H1 (cell line): ENCODE measurements at regions not wholly inside any gene's neighbourhood (a gene's known extent, or its start where the extent isn't known, plus 50 kb on each side); places are given as distances from the start of the nearest gene placed in this dataset.

ENCODE experiments used
- CTCF ChIA-PET: fragments of 300-600 bp; sonication (Branson Sonifier 250); formaldehyde crosslinking; loops from one replicate; lab custom pipeline; 2021; ENCODE audit not compliant: partially characterized antibody; lab: Charles Lee
- POLR2A ChIA-PET: fragments of 300-600 bp; sonication (Branson Sonifier 250); formaldehyde crosslinking; loops from one replicate; lab custom pipeline; 2021; ENCODE audit warnings: inconsistent platforms; ENCODE audit not compliant: partially characterized antibody; lab: Charles Lee
- DNase-seq, 2 experiments: peaks; one replicate each; pipeline versions ENCODE4 v3.0.0 to v3.0.0-alpha.2; 2010 to 2022; ENCODE audit warnings: low spot score in 2 of 2, low read depth in 1 of 2, mixed read lengths in 1 of 2
- FAIRE-seq: peaks from 2 replicates; lab custom pipeline; 2011; peaks lifted over from hg19 to GRCh38; lab: Jason Lieb, UNC
- H2AFZ ChIP-seq: 2 replicates; pipeline ENCODE4 v1.8.1; 2012; ENCODE audit warnings: low read length, inconsistent platforms
- H2AK5ac ChIP-seq: 2 replicates; pipeline ENCODE4 v1.6.1; 2013; ENCODE audit warnings: low read depth, low read length
- H2BK120ac ChIP-seq: replicated peaks from 2 replicates; pipeline ENCODE3; 2013; ENCODE audit warnings: low read depth, low read length, inconsistent platforms
- H2BK12ac ChIP-seq: 2 replicates; pipeline ENCODE4 v1.6.1; 2013; ENCODE audit warnings: low read depth, low read length
- H2BK15ac ChIP-seq: 2 replicates; pipeline ENCODE4 v1.6.1; 2013; ENCODE audit warnings: low read length
- H2BK20ac ChIP-seq: 2 replicates; pipeline ENCODE4 v1.6.1; 2013; ENCODE audit warnings: low read length
- H2BK5ac ChIP-seq: 2 replicates; pipeline ENCODE4 v1.6.1; 2013; ENCODE audit warnings: low read depth, low read length
- H3K14ac ChIP-seq: 2 replicates; pipeline ENCODE4 v1.6.1; 2013; ENCODE audit warnings: inconsistent platforms; ENCODE audit not compliant: insufficient read length
- H3K18ac ChIP-seq: 2 replicates; pipeline ENCODE4 v1.6.1; 2013; ENCODE audit warnings: low read length; ENCODE audit errors: extremely low read depth
- H3K23ac ChIP-seq: 2 replicates; pipeline ENCODE4 v1.6.1; 2013; ENCODE audit warnings: inconsistent platforms; ENCODE audit not compliant: insufficient read length
- H3K23me2 ChIP-seq: 2 replicates; pipeline ENCODE4 v1.6.1; 2013; ENCODE audit warnings: low read depth, low read length
- H3K27ac ChIP-seq: 2 replicates; pipeline ENCODE4 v1.6.1; 2011; ENCODE audit warnings: low read depth, low read length, inconsistent platforms
- H3K27me3 ChIP-seq, 4 experiments: replicated peaks in 1 of 4; 1 replicate in 1 of 4; 2 replicates in 3 of 4; pipeline versions ENCODE4 v1.6.1 to v1.8.1; 2011 to 2013; ENCODE audit warnings: low read length in 3 of 4, mild to moderate bottlenecking in 3 of 4, inconsistent platforms in 2 of 4, mixed read lengths in 2 of 4, moderate library complexity in 1 of 4; ENCODE audit not compliant: control insufficient read depth in 3 of 4, insufficient read depth in 3 of 4; ENCODE audit errors: extremely low read depth in 1 of 4
- H3K36me3 ChIP-seq, 4 experiments: 2 replicates each; pipeline versions ENCODE4 v1.6.1 to v1.8.1; 2011 to 2013; ENCODE audit warnings: mild to moderate bottlenecking in 4 of 4, low read length in 3 of 4, moderate library complexity in 2 of 4, control low read depth in 1 of 4, inconsistent platforms in 1 of 4; ENCODE audit not compliant: insufficient read depth in 4 of 4, control insufficient read depth in 2 of 4
- H3K4ac ChIP-seq: replicated peaks from 2 replicates; pipeline ENCODE3; 2013; ENCODE audit warnings: low read length, low read depth, mixed read lengths, inconsistent platforms; ENCODE audit not compliant: insufficient read length
- H3K4me1 ChIP-seq, 4 experiments: replicated peaks in 1 of 4; 1 replicate in 1 of 4; 2 replicates in 3 of 4; pipeline versions ENCODE4 v1.6.1 to v1.8.1; 2011 to 2013; ENCODE audit warnings: low read length in 3 of 4, inconsistent platforms in 2 of 4, mixed read lengths in 1 of 4; ENCODE audit not compliant: insufficient read depth in 4 of 4, control insufficient read depth in 3 of 4
- H3K4me2 ChIP-seq, 2 experiments: 2 replicates each; pipeline versions ENCODE4 v1.6.1 to v1.8.1; 2011 to 2013; ENCODE audit warnings: low read depth in 2 of 2, low read length in 2 of 2, control low read depth in 1 of 2, inconsistent platforms in 1 of 2, mild to moderate bottlenecking in 1 of 2; ENCODE audit not compliant: insufficient read depth in 1 of 2
- H3K4me3 ChIP-seq, 4 experiments: fragments of 200-600, 300-600 bp in 1 of 4; sonication (generic), shearing (Covaris generic), sonication (Bioruptor Twin) in 1 of 4; 2 replicates each; pipeline versions ENCODE4 v1.5.1 to v1.8.1; 2011 to 2016; ENCODE audit warnings: low read length in 4 of 4, low read depth in 3 of 4, control low read depth in 2 of 4, inconsistent platforms in 2 of 4, mild to moderate bottlenecking in 2 of 4, mixed read lengths in 1 of 4, moderate library complexity in 1 of 4; ENCODE audit not compliant: insufficient read depth in 2 of 4; ENCODE audit errors: extremely low read depth in 1 of 4
- H3K56ac ChIP-seq: replicated peaks from 2 replicates; pipeline ENCODE3; 2013; ENCODE audit warnings: low read depth, mild to moderate bottlenecking, mixed read lengths, low read length, inconsistent platforms; ENCODE audit not compliant: insufficient read length
- H3K79me1 ChIP-seq: 2 replicates; pipeline ENCODE4 v1.6.1; 2013; ENCODE audit warnings: low read depth, low read length, control low read depth
- H3K79me2 ChIP-seq, 2 experiments: 2 replicates each; pipeline versions ENCODE4 v1.6.1 to v1.8.1; 2012 to 2013; ENCODE audit warnings: low read length in 2 of 2, mild to moderate bottlenecking in 2 of 2, inconsistent platforms in 1 of 2; ENCODE audit not compliant: insufficient read depth in 2 of 2, control insufficient read depth in 1 of 2
- H3K9ac ChIP-seq, 4 experiments: replicated peaks in 1 of 4; 1 replicate in 1 of 4; 2 replicates in 3 of 4; pipeline versions ENCODE4 v1.6.1 to v1.8.1; 2011 to 2013; ENCODE audit warnings: low read depth in 3 of 4, low read length in 3 of 4, control low read depth in 2 of 4, mild to moderate bottlenecking in 2 of 4, moderate library complexity in 2 of 4, inconsistent platforms in 1 of 4; ENCODE audit errors: extremely low read depth in 1 of 4
- H3K9me3 ChIP-seq, 2 experiments: 2 replicates each; pipeline versions ENCODE4 v1.6.1 to v1.8.1; 2012 to 2013; ENCODE audit warnings: mild to moderate bottlenecking in 2 of 2, moderate library complexity in 2 of 2, control low read depth in 1 of 2, inconsistent platforms in 1 of 2, low read depth in 1 of 2, low read length in 1 of 2, mixed read lengths in 1 of 2; ENCODE audit not compliant: insufficient read depth in 2 of 2
- H4K20me1 ChIP-seq, 2 experiments: replicated peaks in 1 of 2; 2 replicates each; pipeline versions ENCODE3 to v1.8.1; 2011 to 2013; ENCODE audit warnings: inconsistent platforms in 2 of 2, low read length in 2 of 2, mild to moderate bottlenecking in 1 of 2; ENCODE audit not compliant: insufficient read depth in 2 of 2, control insufficient read depth in 1 of 2
- H4K5ac ChIP-seq: 2 replicates; pipeline ENCODE4 v1.6.1; 2013; ENCODE audit warnings: low read length, low read depth, mixed read lengths, inconsistent platforms; ENCODE audit not compliant: insufficient read length
- H4K8ac ChIP-seq: 2 replicates; pipeline ENCODE4 v1.8.0; 2013; ENCODE audit warnings: mild to moderate bottlenecking, moderate library complexity, low read length, inconsistent platforms; ENCODE audit not compliant: insufficient read depth; ENCODE audit errors: extremely low read depth
- H4K91ac ChIP-seq: replicated peaks from 2 replicates; pipeline ENCODE3; 2013; ENCODE audit warnings: low read length, mixed read lengths, inconsistent platforms; ENCODE audit not compliant: insufficient read length
- CHD1 ChIP-seq: IDR thresholded peaks from 2 replicates; pipeline ENCODE4 v1.6.1; 2012; ENCODE audit warnings: low read depth, low read length, improper control_type of control experiment
- CTBP2 ChIP-seq: IDR thresholded peaks from 2 replicates; pipeline ENCODE4 v1.7.0; 2011; ENCODE audit warnings: borderline replicate concordance, mild to moderate bottlenecking, moderate library complexity, mixed read lengths, low read length; ENCODE audit not compliant: insufficient read depth, insufficient read length
- FOSL1 ChIP-seq: IDR thresholded peaks from 2 replicates; pipeline ENCODE4 v1.6.1; 2011; ENCODE audit warnings: mild to moderate bottlenecking, low read depth, low read length, moderate library complexity; ENCODE audit not compliant: insufficient read depth
- JUN ChIP-seq: IDR thresholded peaks from 2 replicates; pipeline ENCODE4 v1.6.1; 2011; ENCODE audit warnings: low read depth, mild to moderate bottlenecking, improper control_type of control experiment, low read length
- KDM1A ChIP-seq: fragments of 200-600, 300-600 bp; sonication (generic); IDR thresholded peaks from 2 replicates; pipeline ENCODE4 v1.7.1; 2016; ENCODE audit warnings: mild to moderate bottlenecking, low read length, borderline replicate concordance
- KDM5A ChIP-seq: fragments of 200-600 bp; IDR thresholded peaks from 2 replicates; pipeline ENCODE4 v1.7.1; 2012; ENCODE audit warnings: mild to moderate bottlenecking, low read length, inconsistent platforms, mixed read lengths
- PHF8 ChIP-seq: fragments of 200-600 bp; sonication (generic); conservative IDR thresholded peaks from 2 replicates; pipeline ENCODE4 v1.7.1; 2012; ENCODE audit warnings: low read depth, mild to moderate bottlenecking, inconsistent platforms, low read length, moderate library complexity
- RAD21 ChIP-seq, 2 experiments: IDR thresholded peaks in 1 of 2; conservative IDR thresholded peaks in 1 of 2; 2 replicates each; pipeline ENCODE4 v1.6.1; 2011; ENCODE audit warnings: low read depth in 2 of 2, low read length in 2 of 2, improper control_type of control experiment in 1 of 2, inconsistent platforms in 1 of 2, mild to moderate bottlenecking in 1 of 2, moderate library complexity in 1 of 2
- RNF2 ChIP-seq: fragments of 200-900, 300-1000 bp; sonication (generic); IDR thresholded peaks from 2 replicates; pipeline ENCODE4 v1.7.1; 2016; ENCODE audit warnings: borderline replicate concordance, low read depth, mild to moderate bottlenecking, antibody characterized with exemption, low read length; ENCODE audit not compliant: poor library complexity, severe bottlenecking; ENCODE audit errors: missing control alignments
- SIN3A ChIP-seq, 2 experiments: IDR thresholded peaks in 1 of 2; conservative IDR thresholded peaks in 1 of 2; 2 replicates each; pipeline ENCODE4 v1.6.1; 2011 to 2012; ENCODE audit warnings: low read length in 2 of 2, improper control_type of control experiment in 1 of 2, low read depth in 1 of 2, mild to moderate bottlenecking in 1 of 2
- SP2 ChIP-seq: IDR thresholded peaks from 2 replicates; pipeline ENCODE4 v1.6.1; 2012; ENCODE audit warnings: mild to moderate bottlenecking, low read length, inconsistent platforms
- SRF ChIP-seq: IDR thresholded peaks from 2 replicates; pipeline ENCODE4 v1.6.1; 2011; ENCODE audit warnings: mild to moderate bottlenecking, low read depth, low read length, moderate library complexity
- TCF12 ChIP-seq: IDR thresholded peaks from 2 replicates; pipeline ENCODE4 v1.6.1; 2011; ENCODE audit warnings: low read depth, mild to moderate bottlenecking, low read length
- WGBS, 2 experiments: shearing (Covaris generic) in 1 of 2; methylation state at CpG; one replicate each; pipeline versions ENCODE4 v1.1.6 to v1.1.7; 2013 to 2015; ENCODE audit warnings: low lambda C conversion rate in 2 of 2, mixed read lengths in 2 of 2, inconsistent platforms in 1 of 2, low coverage in 1 of 2, missing lambda C conversion rate in 1 of 2; ENCODE audit not compliant: insufficient replicate concordance in 2 of 2, insufficient coverage in 1 of 2, insufficient read length in 1 of 2; ENCODE audit errors: extremely low coverage in 1 of 2, missing lambda C conversion rate in 1 of 2; 5-methylcytosine and 5-hydroxymethylcytosine counted together

DNA sequence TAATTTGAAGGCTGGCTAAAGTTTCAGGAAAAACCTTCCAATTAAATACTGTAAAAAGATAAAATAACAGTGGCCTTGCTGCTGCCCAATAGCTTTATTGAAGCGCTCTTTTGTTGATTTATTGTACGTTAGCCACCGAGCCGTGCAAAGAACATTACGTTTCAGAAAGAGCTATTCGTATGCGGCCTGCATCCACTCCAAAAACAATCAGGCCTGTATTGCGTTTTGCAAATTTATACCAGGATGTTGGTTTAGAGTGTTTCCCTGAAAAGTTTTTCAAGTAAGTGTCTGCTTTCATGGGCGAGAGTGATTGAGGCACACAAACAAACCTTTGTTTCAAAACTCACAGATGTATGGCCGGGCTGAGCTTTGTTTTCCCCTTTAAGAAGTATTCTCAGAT is 257.2 kb upstream of the SALL3 start:
- peaks cover 7 to 31% (median 15%) of the 10 kb centered on the region in 4 experiments for H3K4me1 ChIP-seq
- no peak overlapping the region; the same call in 1 of the 2 replicates for H2AFZ ChIP-seq
- no peaks in the 10 kb centered on the region for H4K20me1 ChIP-seq
- H4K5ac ChIP-seq: no peak overlapping the region
- ChIA-PET POLR2A (no interaction called here), CTCF (no interaction called here)
- no peak overlapping the region for H3K4ac ChIP-seq
- H4K8ac ChIP-seq: no peak overlapping the region
- no peaks in the 10 kb centered on the region for H3K79me2 ChIP-seq
- no peak overlapping the region for H2BK20ac ChIP-seq
- no peaks in the 10 kb centered on the region for H3K23me2 ChIP-seq
- peak overlapping the region; percentile 68 for H2BK120ac ChIP-seq
- H3K9me3 ChIP-seq: no peaks in the 10 kb centered on the region; a peak in 1 of 4 replicates
- WGBS, 2 experiments: 38% methylated on average over 10 of the region's 10 CpGs; no CpG with 5 or more reads in 1 of the 2 experiments
- no peak overlapping the region for H4K91ac ChIP-seq
- no peak overlapping the region for H2AK5ac ChIP-seq
- no peak overlapping the region for H2BK15ac ChIP-seq
- FAIRE-seq (no peak), DNase-seq (no peak)
- no peak overlapping the region for H3K56ac ChIP-seq
- H3K79me1 ChIP-seq: no peaks in the 10 kb centered on the region
- no peak overlapping the region for H2BK12ac ChIP-seq
- no peak overlapping the region for H3K9ac ChIP-seq
- H3K23ac ChIP-seq: no peak overlapping the region
- H3K27me3 ChIP-seq: peaks cover 0 to 8% (median 0%) of the 10 kb centered on the region in 4 experiments; a peak in 2 of 7 replicates
- peak overlapping the region; percentile 41; the same call in 1 of the 2 replicates for H2BK5ac ChIP-seq
- peak overlapping the region; percentile 9 to 65; a peak in 3 of 4 replicates for H3K4me2 ChIP-seq
- peak overlapping the region; percentile 17; the same call in 1 of the 2 replicates for H3K18ac ChIP-seq
- H3K27ac ChIP-seq: no peak overlapping the region
- H3K36me3 ChIP-seq: no peaks in the 10 kb centered on the region
- H3K4me3 ChIP-seq: peak overlapping the region in 1 of 4 experiments; percentile 43; a peak in 1 of 8 replicates
- no peak overlapping the region for H3K14ac ChIP-seq
- TF ChIP-seq PHF8 (no peak), KDM1A (no peak), SRF (no peak), SIN3A (conservative IDR thresholded peaks at IDR 0.05 in 1 of 2, IDR thresholded peaks at IDR 0.05 in 1 of 2; ENCODE audit: low read depth in 1 of 2, low read length in 2 of 2) (no peak), SP2 (no peak), CTBP2 (no peak), RAD21 (IDR thresholded peaks at IDR 0.05 in 1 of 2, conservative IDR thresholded peaks at IDR 0.05 in 1 of 2; ENCODE audit: low read depth in 2 of 2, low read length in 2 of 2) (no peak), JUN (no peak), RNF2 (no peak), FOSL1 (no peak), TCF12 (no peak), KDM5A (no peak), CHD1 (no peak)
